HepG2 (cell line): ENCODE measurements at regions not wholly inside any gene's neighbourhood (a gene's known extent, or its start where the extent isn't known, plus 50 kb on each side); places are given as distances from the start of the nearest gene placed in this dataset.

Experiments
- ATAD3A ChIP-seq: sonication (generic); formaldehyde crosslinking; IDR thresholded peaks from 2 replicates; pipeline ENCODE4 v1.4.0; 2020; ENCODE audit warnings: missing genetic modification reagents
- EP300 ChIP-seq, 3 experiments: sonication (generic) in 1 of 3; formaldehyde crosslinking in 1 of 3; IDR thresholded peaks; 2 replicates each; pipeline versions ENCODE4 v1.5.1 to v1.6.1; 2011 to 2020; ENCODE audit warnings: low read depth in 2 of 3, low read length in 2 of 3, borderline replicate concordance in 1 of 3, improper control_type of control experiment in 1 of 3, mild to moderate bottlenecking in 1 of 3, missing genetic modification reagents in 1 of 3, moderate library complexity in 1 of 3
- FOXA3 ChIP-seq: IDR thresholded peaks from 2 replicates; pipeline ENCODE4 v1.6.1; 2016; ENCODE audit warnings: missing genetic modification reagents, missing compliant biosample characterization
- POLR2AphosphoS2 ChIP-seq: IDR thresholded peaks from 2 replicates; pipeline ENCODE4 v1.6.1; 2011; ENCODE audit warnings: low read depth, low read length, improper control_type of control experiment
- TAF1 ChIP-seq: sonication (generic); formaldehyde crosslinking; IDR thresholded peaks from 2 replicates; pipeline ENCODE4 v1.4.0; 2020; ENCODE audit warnings: missing genetic modification reagents
- ZC3H4 ChIP-seq: sonication (generic); formaldehyde crosslinking; IDR thresholded peaks from 2 replicates; pipeline ENCODE4 v1.4.0; 2020; ENCODE audit warnings: missing genetic modification reagents, borderline replicate concordance
- ZNF441 ChIP-seq: sonication (generic); formaldehyde crosslinking; IDR thresholded peaks from 2 replicates; pipeline ENCODE4 v1.7.0; 2021; ENCODE audit warnings: missing genetic modification reagents, borderline replicate concordance
- TF ChIP-seq, protein P1 (sequence below), 2 experiments: fragments of 450-650 bp in 1 of 2; sonication (generic) in 1 of 2; formaldehyde crosslinking; IDR thresholded peaks; 2 replicates each; pipeline versions ENCODE4 v1.5.0 to v1.8.0; 2020 to 2022; ENCODE audit warnings: mild to moderate bottlenecking in 1 of 2, missing genetic modification reagents in 1 of 2
- TF ChIP-seq, protein P2 (sequence below), 2 experiments: fragments of 450-650 bp in 1 of 2; sonication (generic) in 1 of 2; formaldehyde crosslinking in 1 of 2; IDR thresholded peaks; 2 replicates each; pipeline versions ENCODE4 v1.6.1 to v1.8.0; 2016 to 2022; ENCODE audit warnings: antibody characterized with exemption in 1 of 2, mild to moderate bottlenecking in 1 of 2, missing genetic modification reagents in 1 of 2
- TF ChIP-seq, protein P3 (sequence below): sonication (generic); formaldehyde crosslinking; IDR thresholded peaks from 2 replicates; pipeline ENCODE4 v1.4.0; 2020; ENCODE audit warnings: missing genetic modification reagents, mild to moderate bottlenecking, borderline replicate concordance

DNA sequence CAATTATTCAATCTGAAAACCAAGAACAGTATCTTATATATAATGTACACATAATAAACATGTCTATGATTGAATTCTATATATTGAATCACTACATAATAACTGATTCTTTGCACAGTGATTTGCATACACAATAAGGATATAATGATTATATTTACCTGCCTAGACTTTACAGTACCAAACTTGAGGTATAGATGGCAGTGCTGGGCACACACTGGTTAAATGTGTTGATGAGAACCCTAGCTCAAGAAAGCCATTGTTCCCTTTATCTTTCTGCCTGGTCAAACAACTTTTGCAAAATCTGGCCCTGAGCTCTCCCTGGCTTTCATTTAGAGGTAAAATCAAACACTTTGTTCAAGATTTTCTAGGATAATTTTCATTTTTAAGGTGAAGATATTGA is 697.7 kb downstream of the TUSC7 start:
- TF ChIP-seq, protein P1, sequence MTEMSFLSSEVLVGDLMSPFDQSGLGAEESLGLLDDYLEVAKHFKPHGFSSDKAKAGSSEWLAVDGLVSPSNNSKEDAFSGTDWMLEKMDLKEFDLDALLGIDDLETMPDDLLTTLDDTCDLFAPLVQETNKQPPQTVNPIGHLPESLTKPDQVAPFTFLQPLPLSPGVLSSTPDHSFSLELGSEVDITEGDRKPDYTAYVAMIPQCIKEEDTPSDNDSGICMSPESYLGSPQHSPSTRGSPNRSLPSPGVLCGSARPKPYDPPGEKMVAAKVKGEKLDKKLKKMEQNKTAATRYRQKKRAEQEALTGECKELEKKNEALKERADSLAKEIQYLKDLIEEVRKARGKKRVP (CRISPR knock-in tag; IDR thresholded peaks at IDR 0.05): no peak
- TF ChIP-seq POLR2AphosphoS2: no peak
- TF ChIP-seq, protein P2, sequence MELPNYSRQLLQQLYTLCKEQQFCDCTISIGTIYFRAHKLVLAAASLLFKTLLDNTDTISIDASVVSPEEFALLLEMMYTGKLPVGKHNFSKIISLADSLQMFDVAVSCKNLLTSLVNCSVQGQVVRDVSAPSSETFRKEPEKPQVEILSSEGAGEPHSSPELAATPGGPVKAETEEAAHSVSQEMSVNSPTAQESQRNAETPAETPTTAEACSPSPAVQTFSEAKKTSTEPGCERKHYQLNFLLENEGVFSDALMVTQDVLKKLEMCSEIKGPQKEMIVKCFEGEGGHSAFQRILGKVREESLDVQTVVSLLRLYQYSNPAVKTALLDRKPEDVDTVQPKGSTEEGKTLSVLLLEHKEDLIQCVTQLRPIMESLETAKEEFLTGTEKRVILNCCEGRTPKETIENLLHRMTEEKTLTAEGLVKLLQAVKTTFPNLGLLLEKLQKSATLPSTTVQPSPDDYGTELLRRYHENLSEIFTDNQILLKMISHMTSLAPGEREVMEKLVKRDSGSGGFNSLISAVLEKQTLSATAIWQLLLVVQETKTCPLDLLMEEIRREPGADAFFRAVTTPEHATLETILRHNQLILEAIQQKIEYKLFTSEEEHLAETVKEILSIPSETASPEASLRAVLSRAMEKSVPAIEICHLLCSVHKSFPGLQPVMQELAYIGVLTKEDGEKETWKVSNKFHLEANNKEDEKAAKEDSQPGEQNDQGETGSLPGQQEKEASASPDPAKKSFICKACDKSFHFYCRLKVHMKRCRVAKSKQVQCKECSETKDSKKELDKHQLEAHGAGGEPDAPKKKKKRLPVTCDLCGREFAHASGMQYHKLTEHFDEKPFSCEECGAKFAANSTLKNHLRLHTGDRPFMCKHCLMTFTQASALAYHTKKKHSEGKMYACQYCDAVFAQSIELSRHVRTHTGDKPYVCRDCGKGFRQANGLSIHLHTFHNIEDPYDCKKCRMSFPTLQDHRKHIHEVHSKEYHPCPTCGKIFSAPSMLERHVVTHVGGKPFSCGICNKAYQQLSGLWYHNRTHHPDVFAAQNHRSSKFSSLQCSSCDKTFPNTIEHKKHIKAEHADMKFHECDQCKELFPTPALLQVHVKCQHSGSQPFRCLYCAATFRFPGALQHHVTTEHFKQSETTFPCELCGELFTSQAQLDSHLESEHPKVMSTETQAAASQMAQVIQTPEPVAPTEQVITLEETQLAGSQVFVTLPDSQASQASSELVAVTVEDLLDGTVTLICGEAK (IDR thresholded peaks at IDR 0.05): no peak
- TF ChIP-seq, protein P2 (CRISPR knock-in tag; IDR thresholded peaks at IDR 0.05): no peak
- TF ChIP-seq TAF1 (CRISPR knock-in tag): no peak
- no peak for TF ChIP-seq ATAD3A (CRISPR knock-in tag)
- no peak for TF ChIP-seq ZC3H4 (CRISPR knock-in tag)
- TF ChIP-seq ZNF441 (CRISPR knock-in tag): no peak
- no peak for TF ChIP-seq EP300 (IDR thresholded peaks at IDR 0.05; ENCODE audit: low read depth in 2 of 2, low read length in 2 of 2)
- no peak for TF ChIP-seq EP300 (CRISPR knock-in tag; IDR thresholded peaks at IDR 0.05; ENCODE audit: borderline replicate concordance)
- no peak for TF ChIP-seq FOXA3 (CRISPR knock-in tag)
- TF ChIP-seq, protein P3, sequence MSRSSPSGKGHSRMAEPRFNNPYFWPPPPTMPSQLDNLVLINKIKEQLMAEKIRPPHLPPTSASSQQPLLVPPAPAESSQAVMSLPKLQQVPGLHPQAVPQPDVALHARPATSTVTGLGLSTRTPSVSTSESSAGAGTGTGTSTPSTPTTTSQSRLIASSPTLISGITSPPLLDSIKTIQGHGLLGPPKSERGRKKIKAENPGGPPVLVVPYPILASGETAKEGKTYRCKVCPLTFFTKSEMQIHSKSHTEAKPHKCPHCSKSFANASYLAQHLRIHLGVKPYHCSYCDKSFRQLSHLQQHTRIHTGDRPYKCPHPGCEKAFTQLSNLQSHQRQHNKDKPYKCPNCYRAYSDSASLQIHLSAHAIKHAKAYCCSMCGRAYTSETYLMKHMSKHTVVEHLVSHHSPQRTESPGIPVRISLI (CRISPR knock-in tag): no peak
